CD4-positive, alpha-beta T cell treated with Interleukin-15 for 4 hours (primary cell): ENCODE measurements at regions not wholly inside any gene's neighbourhood (a gene's known extent, or its start where the extent isn't known, plus 50 kb on each side); places are given as distances from the start of the nearest gene placed in this dataset.

Experiments
- DNase-seq: peaks from one replicate; pipeline ENCODE4 v3.0.0-alpha.2; 2020; ENCODE audit warnings: low spot score

DNA sequence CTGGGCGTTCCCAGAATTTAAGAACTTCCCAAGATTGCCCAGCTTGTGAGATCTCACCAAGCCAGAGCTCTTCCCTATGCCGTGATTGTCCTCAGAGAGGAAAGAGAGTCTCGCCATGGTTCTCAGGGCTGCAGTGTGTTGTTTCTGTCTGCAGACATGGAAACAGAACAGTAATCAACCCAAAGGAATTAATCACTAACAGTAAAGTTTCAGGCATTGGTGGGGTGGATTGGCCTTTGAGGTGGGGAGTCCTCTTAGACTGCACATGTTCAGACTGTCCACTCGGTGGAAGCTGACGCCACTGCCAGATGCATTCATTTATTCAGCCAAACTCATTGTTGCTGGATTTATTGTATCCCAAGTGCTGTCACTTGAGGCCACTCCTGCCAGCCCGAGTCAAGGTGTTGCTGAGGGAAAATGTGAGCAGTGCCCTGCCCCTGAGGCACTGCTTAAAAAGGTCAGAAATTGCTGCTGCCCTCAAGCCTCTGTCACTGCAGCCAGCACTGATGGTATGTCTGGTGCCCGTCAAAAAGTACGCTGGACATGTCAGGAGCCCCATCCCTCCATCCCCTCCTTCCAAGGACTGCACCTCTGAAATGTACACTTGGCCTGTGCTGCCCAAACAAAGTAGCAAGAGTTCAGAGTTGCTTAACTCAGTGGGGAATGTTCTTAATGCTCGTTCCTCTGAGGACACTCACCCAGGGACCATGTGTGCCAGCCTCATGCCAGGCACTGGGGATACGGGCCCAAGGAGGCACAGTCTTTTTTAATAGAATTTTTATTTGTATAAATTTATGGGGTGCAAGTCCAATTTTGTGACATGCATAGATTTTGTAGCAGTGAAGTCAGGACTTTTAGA, 201.0 kb downstream of the GLI2 start:
- no peak for DNase-seq

- no peak for DNase-seq
These were observed 202.0 kb downstream of the GLI2 start for GRCh38 chr2:120937686-120938044.

- no peak for DNase-seq
These were observed 202.5 kb downstream of the GLI2 start for GRCh38 chr2:120938045-120938771.

DNA sequence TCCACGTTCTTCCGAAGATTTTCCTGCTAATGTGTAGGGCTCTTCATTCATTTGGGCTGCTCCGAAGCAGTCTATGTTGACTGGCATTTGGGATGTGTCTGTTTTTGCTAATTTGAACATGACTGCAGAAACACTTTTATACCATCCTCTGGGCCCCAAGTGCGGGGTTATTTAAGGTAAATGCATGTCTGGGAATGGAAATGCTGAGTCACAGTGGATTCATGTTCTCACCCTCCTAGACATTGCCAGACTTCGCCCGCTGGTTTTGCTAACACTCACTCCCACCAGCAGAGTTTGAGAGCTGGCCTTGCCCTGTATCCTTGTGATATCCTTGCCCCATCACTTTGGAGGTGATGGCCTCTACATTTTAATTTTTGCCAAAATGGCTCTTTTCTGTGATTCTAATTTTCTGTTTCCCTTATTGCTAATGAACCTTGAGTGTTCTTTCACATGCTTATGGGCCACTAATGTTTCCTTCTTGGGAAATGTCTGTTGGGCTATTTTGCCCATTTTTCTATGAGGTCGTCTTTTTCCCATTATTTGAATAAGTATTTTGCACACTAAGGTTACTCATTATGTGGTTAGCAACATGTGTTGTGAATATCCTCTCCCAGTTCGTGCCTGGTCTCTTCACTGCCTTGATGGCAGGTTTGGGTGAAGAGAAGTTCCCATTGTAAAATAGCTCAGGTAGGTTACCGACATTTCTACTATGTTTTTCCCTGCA, 204.1 kb downstream of the GLI2 start:
- DNase-seq: no peak

GRCh38 chr2:120940319-120940696, 204.6 kb downstream of the GLI2 start:
- DNase-seq: no peak

DNA sequence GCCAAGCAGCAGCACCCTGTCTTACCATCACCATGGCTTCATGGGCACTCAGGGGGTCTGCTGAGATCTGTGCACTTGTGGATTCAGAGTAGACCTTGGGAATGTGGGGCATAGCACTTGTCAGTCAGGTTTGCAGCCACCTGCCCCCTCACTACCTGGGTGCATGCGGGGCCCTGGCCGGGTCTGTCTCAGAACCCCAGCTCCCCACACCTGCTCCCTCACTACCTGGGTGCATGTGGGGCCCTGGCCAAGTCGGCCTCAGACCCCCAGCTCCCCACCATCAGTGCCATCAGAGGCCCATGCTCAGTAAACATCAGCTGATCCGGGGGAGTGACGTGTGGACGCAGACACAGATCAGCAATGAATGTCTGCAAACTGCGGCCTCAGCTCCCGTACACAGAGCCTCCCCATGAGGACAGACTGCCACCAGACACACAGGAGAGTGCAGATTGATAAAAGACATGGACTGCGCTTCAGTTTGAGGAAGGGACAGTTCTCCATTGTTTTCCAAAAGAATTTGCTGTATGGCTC, 205.1 kb downstream of the GLI2 start:
- no peak for DNase-seq

GRCh38 chr2:120941571-120942120, 206.0 kb downstream of the GLI2 start:
- no peak for DNase-seq

DNA sequence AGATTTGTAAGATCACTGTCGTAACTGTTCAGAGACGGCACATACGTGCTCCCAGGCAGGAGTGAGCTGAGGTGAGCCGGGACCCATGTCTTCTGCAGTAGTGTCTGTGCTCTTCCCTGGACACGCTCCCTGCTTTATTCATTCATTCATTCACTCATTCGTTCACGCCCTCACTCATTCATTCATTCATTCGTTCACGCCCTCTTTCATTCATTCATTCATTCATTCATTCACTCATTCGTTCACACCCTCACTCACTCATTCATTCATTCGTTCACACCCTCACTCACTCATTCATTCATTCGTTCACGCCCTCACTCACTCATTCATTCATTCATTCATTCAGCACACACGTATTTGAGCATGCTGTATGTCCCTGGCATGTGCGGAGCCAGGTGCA, 207.0 kb downstream of the GLI2 start:
- DNase-seq: no peak

GRCh38 chr2:120943403-120944034, 207.9 kb downstream of the GLI2 start:
- DNase-seq: no peak

GRCh38 chr2:120944575-120944974, 208.9 kb downstream of the GLI2 start:
- DNase-seq: no peak

DNA sequence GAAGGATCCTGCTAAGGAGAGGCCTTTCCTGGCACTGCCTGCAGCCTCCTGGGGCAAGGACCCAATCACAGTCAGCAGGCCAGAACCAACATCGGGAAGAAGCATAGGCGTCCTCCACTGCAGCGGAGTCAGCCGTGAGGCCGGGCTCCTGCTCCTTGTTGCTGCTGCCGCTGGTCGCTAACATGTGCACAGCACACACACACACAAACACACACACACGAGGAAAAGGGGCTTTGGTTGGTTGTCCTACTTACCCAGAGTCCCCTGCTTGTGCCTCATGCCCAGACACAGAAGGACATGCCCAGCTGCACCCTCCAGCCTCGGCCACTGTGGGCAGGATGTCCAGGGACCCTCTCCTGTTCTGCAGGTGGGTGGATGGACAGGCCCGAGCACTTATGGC, 209.4 kb downstream of the GLI2 start:
- DNase-seq: no peak

DNA sequence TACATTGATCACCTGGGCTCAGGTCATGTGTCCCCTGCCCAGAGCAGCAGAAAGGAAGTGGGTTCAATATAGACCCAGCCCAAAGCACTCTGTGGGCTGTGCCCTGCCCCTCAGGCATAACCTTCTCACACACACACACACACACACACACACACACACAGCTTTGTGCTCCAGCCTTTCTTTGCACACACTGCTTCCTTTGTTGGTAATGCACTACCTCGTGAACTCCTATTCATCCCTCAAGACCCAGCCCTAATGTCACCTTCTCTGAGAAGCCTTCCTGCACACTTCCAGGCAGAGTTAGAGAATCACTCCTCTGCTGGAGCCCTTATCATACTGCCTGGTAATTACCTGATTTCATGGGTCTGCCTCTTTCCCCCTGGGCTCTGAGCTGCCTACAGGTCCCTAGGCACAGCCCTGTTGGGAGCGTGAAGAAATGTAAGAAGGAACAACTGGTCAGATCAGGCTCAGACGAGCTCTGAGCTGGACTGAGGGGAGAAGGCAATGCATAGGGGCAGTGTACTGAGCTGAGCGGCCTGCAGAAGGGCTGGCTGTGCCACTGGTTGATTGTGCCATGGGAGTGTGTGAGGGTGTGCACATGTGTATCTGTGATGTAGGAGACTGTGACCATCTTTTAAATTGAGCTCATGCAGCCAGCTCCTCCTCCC, 210.3 kb downstream of the GLI2 start:
- no peak for DNase-seq

- DNase-seq: no peak
These were observed 211.7 kb downstream of the GLI2 start for GRCh38 chr2:120947327-120947726.

DNA sequence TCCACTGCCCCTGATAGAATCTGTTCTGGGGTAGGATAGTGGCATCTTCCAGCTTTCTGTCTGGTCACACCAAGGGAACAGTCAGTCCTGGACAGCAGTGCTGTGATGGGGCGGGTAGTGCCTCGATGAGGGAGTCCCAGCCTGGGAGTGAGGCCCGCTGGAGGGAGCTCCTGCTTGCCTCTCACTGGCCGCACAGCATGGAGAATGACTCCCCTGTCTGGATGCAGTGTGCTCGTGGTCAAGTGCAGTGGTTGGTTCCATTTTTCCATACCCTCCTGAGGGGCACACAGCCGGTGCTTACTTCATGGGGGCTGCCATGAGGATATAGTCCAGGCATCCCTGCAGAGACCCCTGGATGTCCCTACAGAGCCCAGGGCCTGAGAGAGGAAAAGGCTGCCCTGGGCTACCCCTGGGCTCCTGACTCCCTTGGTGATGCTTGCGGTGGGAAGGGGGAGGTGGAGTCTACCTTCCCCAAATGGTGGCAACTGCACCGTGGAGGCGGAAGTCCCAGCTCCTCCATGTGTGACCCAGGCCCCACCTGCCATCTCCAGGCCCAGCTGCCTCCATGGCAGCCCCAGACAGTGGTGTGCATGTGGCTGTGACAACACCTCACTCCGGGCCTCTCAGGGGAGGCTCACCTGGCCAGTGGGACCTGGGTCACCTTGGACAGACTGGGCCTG, 212.5 kb downstream of the GLI2 start:
- DNase-seq: no peak

DNA sequence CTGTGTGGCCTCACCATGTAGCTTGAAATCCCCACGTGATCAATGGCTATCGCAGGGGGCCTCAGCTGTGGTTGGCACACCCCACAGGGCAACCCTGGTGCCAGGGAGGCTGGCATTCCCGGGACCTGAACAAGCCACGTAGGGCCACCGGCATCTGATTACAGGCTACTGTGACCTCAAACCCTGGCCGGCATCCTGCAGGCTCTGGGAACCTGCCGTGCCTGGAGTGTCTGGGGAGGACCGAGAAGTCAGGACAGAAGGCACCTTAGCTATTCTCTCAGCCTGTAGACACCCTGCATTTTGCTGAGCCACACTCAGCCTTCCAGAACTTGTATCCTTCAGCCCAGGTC, 213.0 kb downstream of the GLI2 start:
- DNase-seq: no peak

DNA sequence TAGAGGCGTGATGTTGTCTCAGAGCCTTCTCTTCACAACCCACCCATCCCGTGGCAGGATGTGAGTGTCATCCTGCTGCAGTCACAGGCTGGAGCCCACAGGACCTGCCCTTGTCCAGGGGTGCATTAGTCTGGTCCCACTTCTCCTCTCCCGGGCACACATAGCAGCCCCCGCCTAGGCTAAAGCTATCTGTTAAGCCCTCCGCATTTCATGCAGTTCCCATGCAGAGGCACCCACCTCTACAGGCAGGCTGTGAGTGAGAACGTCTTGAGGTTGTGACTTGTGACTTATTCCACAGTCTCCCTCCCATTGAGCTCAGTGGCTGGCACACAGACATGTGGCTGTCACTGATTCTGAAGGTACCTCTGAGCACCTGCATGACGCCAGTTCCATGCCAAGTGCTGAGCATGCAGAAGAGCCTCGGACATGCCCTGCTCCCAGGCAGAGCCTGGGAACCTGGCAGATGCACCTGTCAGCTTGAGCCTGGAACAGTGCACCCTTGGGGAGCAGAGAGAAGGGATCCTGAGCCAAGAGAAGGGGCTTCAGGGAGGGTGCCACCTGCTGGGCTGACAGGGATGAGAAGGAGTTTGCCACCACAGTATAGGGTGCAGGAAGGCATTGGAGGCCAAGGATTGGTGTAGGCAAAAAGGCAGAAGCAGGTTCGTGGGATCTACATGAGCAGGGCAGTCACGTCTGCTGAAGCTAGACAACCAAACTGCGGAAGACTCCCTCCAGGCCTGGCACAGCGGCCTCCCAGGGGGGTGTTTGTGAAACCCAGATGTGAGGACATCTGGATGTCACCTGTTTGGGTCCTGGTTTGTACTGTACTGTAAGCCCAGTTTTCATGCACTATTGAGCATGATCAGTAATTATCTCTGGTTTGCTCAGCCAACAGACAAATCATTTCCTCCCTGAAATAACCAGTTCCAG, 213.6 kb downstream of the GLI2 start:
- DNase-seq: no peak

- DNase-seq: no peak
These were observed 214.4 kb downstream of the GLI2 start for GRCh38 chr2:120949957-120950590.

DNA sequence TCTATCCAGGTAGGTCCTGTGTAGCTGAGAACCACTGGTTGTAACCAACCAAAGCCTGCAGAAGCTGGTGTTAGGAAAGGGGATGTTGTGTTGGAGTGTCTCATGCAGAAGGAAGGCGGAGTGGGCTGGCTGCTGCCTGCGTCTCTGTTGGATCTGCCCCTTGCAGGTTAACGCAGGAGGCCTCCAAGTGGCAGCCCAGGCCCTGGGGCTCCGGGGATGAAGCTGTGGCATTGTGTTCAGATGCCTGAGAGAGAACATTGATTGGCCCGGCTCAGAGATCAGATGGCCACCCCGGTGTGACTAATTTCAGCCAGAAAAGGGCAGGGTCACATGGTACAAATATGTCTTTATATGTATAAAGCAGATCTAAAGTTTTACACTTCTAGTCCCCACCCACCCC, 216.0 kb downstream of the GLI2 start:
- no peak for DNase-seq

DNA sequence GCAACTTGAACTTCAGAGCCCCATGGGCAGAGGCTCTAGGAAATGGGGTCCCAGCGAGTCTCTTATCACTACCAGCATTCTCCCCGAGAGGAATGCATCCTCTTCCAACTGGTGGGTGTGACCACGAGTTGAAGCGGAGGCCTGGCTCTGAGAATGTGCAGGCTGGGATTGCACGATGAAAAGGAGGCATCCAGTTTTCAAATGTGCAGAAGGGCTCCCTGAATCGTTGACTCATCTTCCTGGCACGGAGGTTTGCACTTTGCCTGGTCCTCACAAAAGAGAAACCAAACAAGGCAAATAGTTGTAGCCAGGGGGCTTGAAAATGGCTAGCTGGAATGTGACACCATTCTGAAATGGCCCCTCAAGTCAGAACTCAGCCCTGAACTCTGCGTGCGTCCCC, 216.7 kb downstream of the GLI2 start:
- DNase-seq: no peak
